HUES6 (cell line): ENCODE measurements at regions not wholly inside any gene's neighbourhood (a gene's known extent, or its start where the extent isn't known, plus 50 kb on each side); places are given as distances from the start of the nearest gene placed in this dataset.

Experiments
- H3K27ac ChIP-seq: 2 replicates; pipeline ENCODE4 v1.7.0; 2013; ENCODE audit warnings: low read depth, mild to moderate bottlenecking, low read length, inconsistent platforms
- H3K27me3 ChIP-seq: 2 replicates; pipeline ENCODE4 v1.6.1; 2013; ENCODE audit warnings: low read length; ENCODE audit not compliant: control insufficient read depth, insufficient read depth
- H3K36me3 ChIP-seq: 2 replicates; pipeline ENCODE4 v1.6.1; 2013; ENCODE audit warnings: low read length; ENCODE audit not compliant: control insufficient read depth, insufficient read depth
- H3K4me1 ChIP-seq: 2 replicates; pipeline ENCODE4 v1.6.1; 2013; ENCODE audit warnings: low read length; ENCODE audit not compliant: control insufficient read depth, insufficient read depth
- H3K4me3 ChIP-seq: 2 replicates; pipeline ENCODE4 v1.5.1; 2013; ENCODE audit warnings: low read depth, low read length
- H3K9ac ChIP-seq: one replicate; pipeline ENCODE4 v1.6.1; 2013; ENCODE audit warnings: mild to moderate bottlenecking, low read length
- H3K9me3 ChIP-seq: 2 replicates; pipeline ENCODE4 v1.6.1; 2013; ENCODE audit warnings: low read depth, low read length; ENCODE audit not compliant: control insufficient read depth, insufficient read depth

DNA sequence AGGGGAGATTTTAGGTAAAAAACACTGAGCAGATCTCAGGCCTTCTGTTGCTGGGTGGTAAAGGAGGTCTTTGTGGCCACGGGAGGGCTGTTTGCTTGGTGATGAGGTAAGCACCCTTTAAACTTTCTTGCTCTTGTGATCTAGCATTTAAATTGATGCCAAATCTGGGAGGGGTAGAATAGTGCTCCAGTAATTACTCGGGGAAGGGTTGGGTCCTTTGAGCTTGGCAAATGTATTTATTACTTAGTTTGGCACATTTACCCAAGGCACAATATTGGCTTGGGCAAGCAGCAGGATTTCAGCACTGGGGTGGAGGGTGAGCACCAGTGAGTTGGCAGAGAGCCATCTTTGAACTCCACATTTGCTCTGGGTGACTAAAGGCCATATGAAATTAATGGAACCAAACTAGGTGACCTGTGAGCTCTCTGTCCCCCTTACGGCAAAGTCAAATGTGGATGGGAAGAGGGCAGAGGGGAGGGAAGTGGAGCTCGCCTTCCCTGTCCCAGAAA, 185.9 kb upstream of the ONECUT1 start:
- no peak overlapping the region for H3K9ac ChIP-seq
- no peaks in the 10 kb centered on the region for H3K4me1 ChIP-seq
- H3K27ac ChIP-seq: no peak overlapping the region
- no peaks in the 10 kb centered on the region for H3K27me3 ChIP-seq
- H3K4me3 ChIP-seq: no peak overlapping the region
- H3K9me3 ChIP-seq: no peaks in the 10 kb centered on the region
- no peaks in the 10 kb centered on the region for H3K36me3 ChIP-seq

DNA sequence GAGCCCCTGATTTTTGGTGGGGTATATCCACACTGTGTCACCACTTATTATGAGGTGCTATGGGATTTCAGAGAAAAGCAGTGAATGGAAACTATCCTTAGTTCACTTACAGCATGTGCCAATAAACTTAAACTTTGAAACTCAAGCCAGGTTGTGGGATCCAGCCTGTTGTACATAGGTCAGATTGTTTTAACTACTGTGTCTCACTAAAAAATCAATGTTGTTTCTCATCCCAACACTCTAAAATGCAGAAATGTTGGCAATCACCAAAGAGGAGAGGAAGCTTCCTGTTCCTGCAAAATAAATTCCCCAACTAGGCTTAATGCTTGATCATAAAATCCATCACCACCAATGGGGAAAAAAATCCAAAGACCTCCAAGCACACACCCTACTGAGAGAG, 173.7 kb upstream of the ONECUT1 start:
- H3K27ac ChIP-seq: no peak overlapping the region
- no peaks in the 10 kb centered on the region; the same call in 1 of the 2 replicates for H3K4me1 ChIP-seq

DNA sequence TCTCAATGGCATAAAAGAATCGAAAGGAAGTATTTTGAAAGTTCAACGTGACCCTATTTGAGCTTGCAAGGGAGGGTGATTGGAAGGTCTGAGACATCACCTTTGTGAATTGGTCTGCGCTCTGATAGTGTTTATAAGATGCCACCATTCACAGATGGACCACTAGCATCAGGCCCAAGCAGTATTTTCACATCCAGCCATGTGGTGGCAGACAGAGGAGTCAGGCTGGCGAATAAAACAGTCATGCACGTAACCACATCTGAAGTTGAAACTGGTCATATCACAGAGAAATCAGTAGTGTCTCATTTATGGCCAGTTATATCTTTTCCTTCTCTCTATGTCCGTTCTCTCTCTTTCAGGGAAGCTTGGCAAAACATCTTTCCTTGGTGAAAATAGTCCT, 170.1 kb upstream of the ONECUT1 start:
- no peak overlapping the region for H3K27ac ChIP-seq
- H3K4me3 ChIP-seq: no peak overlapping the region
- no peaks in the 10 kb centered on the region; the same call in 1 of the 2 replicates for H3K4me1 ChIP-seq
- H3K9me3 ChIP-seq: no peaks in the 10 kb centered on the region
- H3K36me3 ChIP-seq: no peaks in the 10 kb centered on the region
- no peaks in the 10 kb centered on the region for H3K27me3 ChIP-seq
- H3K9ac ChIP-seq: no peak overlapping the region

More for the DNA sequence above, 173.7 kb upstream of the ONECUT1 start:
- Histone ChIP-seq H3K9ac (no peak overlapping the region), H3K9me3 (no peaks in the 10 kb centered on the region), H3K27me3 (no peaks in the 10 kb centered on the region), H3K36me3 (no peaks in the 10 kb centered on the region), H3K4me3 (no peak overlapping the region)

DNA sequence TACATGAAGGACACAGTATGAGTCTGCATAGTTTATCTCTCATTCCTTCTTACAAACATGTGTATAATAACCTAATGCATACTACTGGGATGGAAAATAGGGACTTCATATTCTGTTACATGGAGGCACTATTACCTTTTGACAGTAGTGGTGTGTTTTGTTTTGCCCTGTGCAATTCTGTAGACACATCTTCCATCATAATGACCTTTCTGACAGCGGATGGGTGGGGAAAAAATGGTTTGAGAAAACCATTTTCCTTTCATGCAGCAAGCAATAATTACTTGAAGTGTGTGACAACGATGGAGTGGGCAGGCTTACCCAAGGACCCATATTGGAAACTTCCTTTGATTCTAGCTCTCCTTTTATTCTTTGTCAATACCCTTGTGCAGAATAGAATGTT, 153.6 kb upstream of the ONECUT1 start:
- Histone ChIP-seq H3K9ac (no peak overlapping the region), H3K36me3 (no peaks in the 10 kb centered on the region), H3K9me3 (no peaks in the 10 kb centered on the region), H3K4me3 (no peak overlapping the region), H3K4me1 (no peaks in the 10 kb centered on the region), H3K27me3 (no peaks in the 10 kb centered on the region), H3K27ac (no peak overlapping the region)

DNA sequence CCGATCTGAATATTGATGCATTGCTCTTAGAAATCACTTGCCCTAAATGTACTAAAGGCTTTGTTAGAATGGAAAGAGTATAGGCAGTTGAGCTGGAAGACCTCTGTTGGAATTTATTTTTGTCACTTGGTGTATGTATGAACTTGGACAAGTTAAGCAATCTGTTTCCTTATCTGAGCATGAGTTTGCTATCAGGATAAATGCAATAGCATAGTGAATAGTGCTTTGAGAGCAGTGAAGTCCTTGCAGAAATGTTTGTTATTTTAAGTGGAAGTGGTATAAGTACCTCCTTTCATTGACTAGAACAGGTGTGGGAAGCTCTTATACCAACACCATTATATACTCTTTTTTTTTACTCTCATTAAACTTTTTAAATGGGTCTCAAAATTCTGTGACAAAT, 146.4 kb upstream of the ONECUT1 start:
- no peak overlapping the region for H3K4me3 ChIP-seq
- H3K4me1 ChIP-seq: no peaks in the 10 kb centered on the region
- no peaks in the 10 kb centered on the region for H3K36me3 ChIP-seq
- no peaks in the 10 kb centered on the region for H3K27me3 ChIP-seq
- no peaks in the 10 kb centered on the region for H3K9me3 ChIP-seq
- H3K9ac ChIP-seq: no peak overlapping the region
- no peak overlapping the region for H3K27ac ChIP-seq

DNA sequence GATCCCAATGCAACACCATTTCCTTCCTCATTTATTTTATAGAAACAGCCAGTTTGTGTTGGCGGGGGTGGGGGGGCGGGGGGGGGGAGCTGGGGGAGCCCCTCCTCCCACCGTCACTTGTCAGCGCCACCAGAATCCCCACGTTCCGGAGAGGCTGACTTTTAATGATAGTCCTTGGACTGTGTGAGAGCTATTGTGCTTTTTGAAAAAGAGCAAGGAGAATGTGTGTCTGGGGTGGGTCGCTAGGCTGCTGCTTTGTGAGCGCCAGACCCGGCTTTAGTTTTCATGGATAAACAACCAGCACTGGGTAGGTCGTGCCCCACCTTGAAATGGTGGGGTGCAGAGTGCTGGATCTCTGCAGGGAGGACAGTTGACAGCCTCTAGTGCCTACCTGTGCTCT, 135.0 kb upstream of the ONECUT1 start:
- no peaks in the 10 kb centered on the region for H3K9me3 ChIP-seq
- H3K4me1 ChIP-seq: no peaks in the 10 kb centered on the region

DNA sequence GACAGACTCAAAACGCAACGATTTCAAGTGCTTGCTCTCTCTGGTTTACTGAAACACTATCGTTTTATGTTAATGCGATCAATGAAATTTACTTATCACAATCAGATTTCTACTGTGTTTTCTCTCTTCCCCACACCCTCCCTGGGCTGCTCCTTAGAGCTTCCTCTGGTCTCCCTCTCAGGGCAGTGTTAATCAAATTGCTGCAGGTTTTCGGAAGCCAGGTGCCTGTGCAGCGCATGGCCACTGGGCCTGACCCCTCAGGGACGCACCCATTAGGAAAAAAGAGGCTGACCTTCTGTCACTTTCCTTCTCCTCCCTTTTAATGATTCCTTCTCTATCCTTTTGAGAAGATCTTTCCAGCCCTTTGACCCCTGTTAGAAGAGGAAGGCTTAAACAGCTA, 134.5 kb upstream of the ONECUT1 start:
- H3K27me3 ChIP-seq: no peaks in the 10 kb centered on the region; the same call in 1 of the 2 replicates
- no peaks in the 10 kb centered on the region for H3K4me1 ChIP-seq
- no peaks in the 10 kb centered on the region for H3K9me3 ChIP-seq
- H3K27ac ChIP-seq: no peak overlapping the region
- H3K4me3 ChIP-seq: no peak overlapping the region
- H3K36me3 ChIP-seq: no peaks in the 10 kb centered on the region
- H3K9ac ChIP-seq: no peak overlapping the region

More for the DNA sequence above, 135.0 kb upstream of the ONECUT1 start:
- H3K9ac ChIP-seq: no peak overlapping the region
- H3K36me3 ChIP-seq: no peaks in the 10 kb centered on the region
- no peak overlapping the region for H3K27ac ChIP-seq
- no peaks in the 10 kb centered on the region for H3K27me3 ChIP-seq
- no peak overlapping the region for H3K4me3 ChIP-seq

DNA sequence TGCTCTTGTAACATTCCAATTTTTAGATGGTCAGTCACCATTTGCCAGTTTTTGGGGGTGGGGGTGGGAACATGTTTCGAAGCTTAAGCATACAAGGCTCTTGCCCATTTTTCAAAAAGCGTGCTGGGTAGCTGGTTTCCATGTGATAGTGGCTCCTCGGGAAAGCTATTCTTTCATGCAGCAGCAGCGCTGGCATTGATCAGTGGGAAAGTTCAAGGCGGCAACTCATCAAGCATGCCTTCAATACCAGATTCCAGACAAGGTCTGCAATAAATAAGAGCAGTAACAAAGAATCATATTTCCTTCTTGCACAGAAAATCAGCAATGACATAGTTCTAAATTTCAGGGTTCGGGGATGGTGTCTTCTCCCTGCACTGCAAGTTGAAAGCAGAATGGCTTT, 133.5 kb upstream of the ONECUT1 start:
- Histone ChIP-seq H3K9me3 (no peaks in the 10 kb centered on the region), H3K27me3 (no peaks in the 10 kb centered on the region; the same call in 1 of the 2 replicates), H3K36me3 (no peaks in the 10 kb centered on the region), H3K9ac (no peak overlapping the region), H3K4me1 (no peaks in the 10 kb centered on the region), H3K27ac (no peak overlapping the region), H3K4me3 (no peak overlapping the region)

DNA sequence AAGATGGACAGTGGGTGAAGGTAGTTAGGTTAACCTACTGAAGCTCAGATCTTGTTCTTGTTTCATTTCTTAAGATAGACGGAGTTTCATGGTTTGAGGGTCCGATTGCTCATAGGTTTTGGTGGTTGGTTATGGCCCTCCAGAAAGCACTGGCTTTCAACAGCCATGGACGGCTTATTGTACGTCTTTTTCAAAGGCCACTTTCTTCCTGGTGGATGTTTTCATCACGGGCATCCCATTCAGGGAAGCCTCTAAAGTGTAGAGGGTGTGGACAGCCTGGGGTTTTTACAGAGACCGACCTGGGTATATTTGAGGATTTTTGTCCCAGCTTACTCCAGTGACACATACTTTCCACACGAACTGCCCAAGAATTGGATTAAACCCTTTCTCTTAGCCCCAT, 132.7 kb upstream of the ONECUT1 start:
- Histone ChIP-seq H3K27me3 (no peaks in the 10 kb centered on the region; the same call in 1 of the 2 replicates), H3K27ac (no peak overlapping the region), H3K9ac (no peak overlapping the region), H3K36me3 (no peaks in the 10 kb centered on the region), H3K4me3 (no peak overlapping the region), H3K4me1 (no peaks in the 10 kb centered on the region), H3K9me3 (no peaks in the 10 kb centered on the region)

DNA sequence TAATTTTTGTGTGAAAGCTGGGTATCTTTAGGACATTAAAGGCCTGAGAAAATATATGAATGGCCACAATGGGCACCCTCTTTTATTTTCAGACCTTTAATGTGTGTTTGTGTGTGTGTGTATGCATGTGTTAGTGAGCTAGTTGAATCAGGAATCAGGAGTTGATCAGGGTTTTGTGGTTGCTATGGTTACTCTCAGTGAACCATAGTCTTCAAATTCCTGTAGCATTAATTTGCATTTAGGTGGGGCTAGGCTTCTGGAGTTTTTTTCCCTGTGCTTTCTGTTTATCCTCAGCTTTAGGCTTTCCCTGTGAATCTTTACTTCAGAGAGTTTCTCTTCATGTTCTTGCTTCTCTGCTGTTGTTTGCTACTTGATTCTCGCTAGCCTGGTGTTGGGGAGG, 122.0 kb upstream of the ONECUT1 start:
- 0 out of 2 replicates have a peak overlapping the region, but pooled peaks have one; percentile 30 for H3K27ac ChIP-seq
- H3K27me3 ChIP-seq: no peaks in the 10 kb centered on the region
- H3K4me1 ChIP-seq: peaks cover 8% of the 10 kb centered on the region
- no peaks in the 10 kb centered on the region for H3K9me3 ChIP-seq
- no peak overlapping the region for H3K4me3 ChIP-seq
- H3K9ac ChIP-seq: no peak overlapping the region
- no peaks in the 10 kb centered on the region for H3K36me3 ChIP-seq

DNA sequence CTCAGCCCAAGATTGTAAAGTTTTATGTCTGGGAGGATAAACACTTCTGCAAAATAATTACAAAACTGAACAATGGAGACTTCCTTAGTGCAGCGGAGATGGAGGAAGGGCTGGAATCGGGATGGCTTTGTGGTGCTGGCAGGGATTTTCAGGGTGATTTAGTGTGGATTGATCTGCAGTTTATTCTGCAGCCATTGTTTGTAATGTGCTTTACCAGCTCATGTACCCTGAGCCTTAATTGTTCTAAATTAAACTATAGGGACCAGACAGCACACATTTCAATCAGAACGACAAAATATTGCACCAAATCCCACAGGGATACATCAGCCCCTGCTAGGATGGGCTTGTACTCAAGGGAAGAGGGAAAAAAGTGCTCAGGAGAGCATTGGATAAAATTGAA, 103.2 kb upstream of the ONECUT1 start:
- Histone ChIP-seq H3K9me3 (no peaks in the 10 kb centered on the region), H3K4me3 (no peak overlapping the region), H3K36me3 (no peaks in the 10 kb centered on the region), H3K4me1 (no peaks in the 10 kb centered on the region), H3K27ac (no peak overlapping the region), H3K9ac (no peak overlapping the region), H3K27me3 (0 out of 2 replicates have a peak, but pooled peaks cover 5% of the 10 kb centered on the region)

DNA sequence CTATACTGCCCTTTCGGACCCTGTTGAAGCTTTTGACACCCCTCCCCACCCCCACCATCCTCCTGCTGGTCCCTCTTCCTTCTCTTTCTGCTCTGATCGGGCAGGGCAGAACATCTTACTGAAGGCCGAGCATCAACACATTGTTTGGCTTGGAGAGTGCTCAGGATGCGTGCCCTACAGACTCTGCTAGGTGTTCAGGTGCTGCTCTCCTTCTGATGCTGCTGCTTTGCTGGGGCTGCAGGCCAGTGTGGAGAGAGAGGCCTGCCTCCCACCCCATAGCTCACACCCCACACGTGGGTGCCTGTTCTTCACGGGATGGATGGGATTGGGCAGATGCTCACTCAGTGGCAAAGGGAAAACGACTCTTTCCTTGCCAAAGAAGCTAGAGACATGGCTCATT, 89.8 kb upstream of the ONECUT1 start:
- Histone ChIP-seq H3K4me1 (no peaks in the 10 kb centered on the region), H3K27me3 (0 out of 2 replicates have a peak, but pooled peaks cover 2% of the 10 kb centered on the region), H3K36me3 (no peaks in the 10 kb centered on the region), H3K9ac (no peak overlapping the region), H3K9me3 (no peaks in the 10 kb centered on the region), H3K4me3 (no peak overlapping the region), H3K27ac (no peak overlapping the region)
